Upper lobe of left lung (tissue), 4 donors: ENCODE measurements at regions not wholly inside any gene's neighbourhood (a gene's known extent, or its start where the extent isn't known, plus 50 kb on each side); places are given as distances from the start of the nearest gene placed in this dataset.

Experiments used
- CTCF ChIP-seq, 6 experiments: fragments of 450-650 bp in 4 of 6; fragments of 200-600 bp in 2 of 6; sonication (generic) in 2 of 6; IDR thresholded peaks; one replicate each; pipeline ENCODE4 v1.5.1; 2016 to 2019; ENCODE audit warnings: antibody characterized with exemption in 6 of 6
- EP300 ChIP-seq, 4 donors: sonication (generic); formaldehyde crosslinking; IDR thresholded peaks; one replicate each; pipeline ENCODE4 v1.5.1; 2017; ENCODE audit warnings: antibody characterized with exemption in 4 of 4, control low read depth in 2 of 4
- POLR2A ChIP-seq, 4 donors: fragments of 450-650 bp; IDR thresholded peaks; one replicate each; pipeline ENCODE4 v1.5.1; 2016 to 2017; ENCODE audit warnings: antibody characterized with exemption in 4 of 4, mild to moderate bottlenecking in 2 of 4
- POLR2AphosphoS5 ChIP-seq, 2 donors: sonication (generic); formaldehyde crosslinking; IDR thresholded peaks; one replicate each; pipeline ENCODE4 v1.5.1; 2017; ENCODE audit warnings: antibody characterized with exemption in 2 of 2

- TF ChIP-seq CTCF (IDR thresholded peaks at IDR 0.05) (no peak), EP300 (IDR thresholded peaks at IDR 0.05) (no peak), POLR2A (IDR thresholded peaks at IDR 0.05) (no peak), POLR2AphosphoS5 (IDR thresholded peaks at IDR 0.05) (no peak)
Measured at GRCh38 chr12:124433147-124433874, 134.1 kb downstream of the NCOR2 start.
